Stimulated activated effector memory CD8-positive, alpha-beta T cell treated with anti-CD3 and anti-CD28 coated beads, Interleukin-12 subunit alpha, Interleukin-12 subunit beta, amount 100 ng/mL, for 72 hours (primary cell): ENCODE measurements at regions not wholly inside any gene's neighbourhood (a gene's known extent, or its start where the extent isn't known, plus 50 kb on each side); places are given as distances from the start of the nearest gene placed in this dataset.
"Not testable (repeated sequence)": the region's sequence is repeated elsewhere in the genome, so short reads cannot be mapped to it uniquely, and the experiment has no call there.

ENCODE experiments used
- ATAC-seq: fragments of 150-1000 bp; cut with Tn5 transposase; 2 replicates; pipeline ENCODE4 v1.10.0; 2021
- DNase-seq, 2 donors: peaks; one replicate each; pipeline ENCODE4 v3.0.0; 2021 to 2022; ENCODE audit warnings: low spot score in 2 of 2
- H3K27ac Mint-ChIP-seq: one replicate; pipeline ENCODE4 v1.8.0; 2022; ENCODE audit warnings: mild to moderate bottlenecking, mixed read lengths
- H3K36me3 Mint-ChIP-seq: one replicate; pipeline ENCODE4 v1.8.0; 2022; ENCODE audit warnings: mild to moderate bottlenecking, mixed read lengths
- H3K4me1 Mint-ChIP-seq: one replicate; pipeline ENCODE4 v1.8.0; 2022; ENCODE audit warnings: mixed read lengths
- H3K4me3 Mint-ChIP-seq: one replicate; pipeline ENCODE4 v1.8.0; 2022; ENCODE audit warnings: mild to moderate bottlenecking, mixed read lengths
- H3K9me3 Mint-ChIP-seq: one replicate; pipeline ENCODE4 v1.8.0; 2022; ENCODE audit warnings: mixed read lengths

DNA sequence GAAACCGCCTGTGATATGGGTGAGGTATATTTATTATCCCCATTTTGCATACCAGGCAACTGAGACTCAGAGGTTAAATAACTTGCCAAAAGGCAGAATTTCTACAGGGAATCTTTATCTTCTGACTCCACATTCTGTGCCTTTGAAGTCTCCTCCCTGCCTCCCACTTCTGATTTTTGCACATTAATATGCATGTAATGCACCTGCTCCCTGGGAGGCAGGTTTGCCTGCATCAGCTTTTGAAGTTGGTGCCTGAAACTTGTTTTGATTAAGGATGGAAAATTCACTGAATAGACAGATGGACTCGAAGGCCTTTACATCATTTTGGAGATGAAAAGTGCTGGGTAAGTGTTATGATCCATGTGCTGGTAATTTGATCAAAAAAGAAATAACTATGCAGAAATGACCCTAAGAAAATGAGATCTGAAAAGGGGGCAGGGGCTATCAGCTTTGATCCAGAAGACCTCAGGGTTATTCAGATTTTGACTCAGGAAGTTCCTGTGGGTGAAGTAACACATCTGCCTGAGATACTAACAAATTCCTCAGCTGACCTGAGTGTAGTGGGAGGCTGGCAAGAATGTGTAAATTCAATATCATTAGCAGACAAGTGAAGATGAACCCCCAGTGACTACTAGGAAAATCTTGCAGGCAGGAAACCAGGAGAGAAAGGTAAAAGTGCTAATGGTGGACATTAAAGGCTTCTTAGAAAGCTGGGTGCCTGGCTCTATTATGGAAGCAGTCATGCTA lies 167.5 kb upstream of the BOD1L1 start:
- no peak overlapping the region for H3K27ac Mint-ChIP-seq
- peaks cover 7% of the 10 kb centered on the region for H3K9me3 Mint-ChIP-seq
- H3K36me3 Mint-ChIP-seq: no peaks in the 10 kb centered on the region
- H3K4me1 Mint-ChIP-seq: no peaks in the 10 kb centered on the region
- ATAC-seq (no peak), DNase-seq (no peak)
- H3K4me3 Mint-ChIP-seq: no peak overlapping the region

DNA sequence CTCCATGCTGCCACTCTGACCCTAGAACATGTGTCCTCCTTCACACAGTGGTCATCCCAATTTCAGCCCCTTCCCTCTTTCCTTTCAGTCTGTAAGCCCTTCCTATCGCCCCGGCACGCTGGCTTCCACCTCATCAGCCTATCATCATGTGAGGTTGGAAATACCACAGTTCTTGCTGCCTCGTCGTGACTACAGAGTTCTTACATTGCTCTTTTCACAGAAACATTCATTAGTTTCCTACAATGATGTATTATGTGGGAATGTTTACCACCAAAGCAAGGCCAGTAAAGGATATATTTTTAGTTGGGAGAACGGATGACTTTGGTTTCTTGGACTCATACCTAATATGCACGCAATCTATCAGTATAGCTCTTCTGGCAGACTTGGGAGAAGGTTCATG lies 169.5 kb upstream of the BOD1L1 start:
- Mint-ChIP-seq H3K4me1 (no peaks in the 10 kb centered on the region), H3K9me3 (peaks cover 8% of the 10 kb centered on the region), H3K36me3 (no peaks in the 10 kb centered on the region), H3K27ac (no peak overlapping the region), H3K4me3 (no peak overlapping the region)
- DNase-seq: no peak
- no peak for ATAC-seq

DNA sequence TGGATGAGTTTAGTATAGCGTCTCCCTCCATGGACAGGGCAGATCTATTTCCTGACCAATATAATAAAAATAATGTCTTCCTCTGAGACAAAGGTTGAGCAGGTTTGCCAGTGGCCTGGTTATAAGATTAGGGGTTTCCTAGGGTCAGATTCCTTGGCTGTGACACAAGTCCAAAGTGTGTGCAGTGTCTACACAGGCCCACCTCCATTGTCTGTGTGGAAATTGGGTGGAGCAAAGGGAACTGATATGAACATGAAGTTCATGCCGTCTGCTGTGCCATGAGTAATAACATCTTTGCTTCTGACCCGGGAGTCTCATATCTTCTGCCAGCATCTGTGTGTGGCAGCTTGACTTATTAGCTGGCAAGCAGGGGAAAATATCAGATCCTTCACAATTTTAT lies 187.7 kb upstream of the BOD1L1 start:
- no peaks in the 10 kb centered on the region for H3K4me1 Mint-ChIP-seq
- no peak for DNase-seq
- H3K36me3 Mint-ChIP-seq: no peaks in the 10 kb centered on the region
- H3K9me3 Mint-ChIP-seq: peaks cover 6% of the 10 kb centered on the region
- ATAC-seq: no peak
- no peak overlapping the region for H3K27ac Mint-ChIP-seq
- H3K4me3 Mint-ChIP-seq: no peak overlapping the region

DNA sequence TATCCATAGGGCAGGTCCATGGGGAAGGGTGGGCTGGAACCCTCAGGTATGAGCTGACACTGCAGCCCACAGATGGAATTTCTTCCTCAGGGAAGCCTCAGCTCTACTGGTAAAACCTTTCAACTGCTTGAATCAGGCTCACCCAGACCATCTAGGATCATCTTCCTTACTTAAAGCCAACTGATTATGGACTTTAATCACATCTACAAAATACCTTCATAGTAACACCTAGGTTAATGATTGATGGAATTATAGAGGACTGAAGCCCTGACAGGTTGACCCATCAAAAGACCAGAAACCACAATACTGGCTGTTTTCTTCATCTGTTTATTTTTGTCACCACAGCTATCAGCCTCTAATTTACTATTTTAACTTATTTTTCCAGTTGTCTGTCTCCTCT lies 188.9 kb upstream of the BOD1L1 start:
- Mint-ChIP-seq H3K36me3 (no peaks in the 10 kb centered on the region), H3K4me1 (no peaks in the 10 kb centered on the region), H3K9me3 (peaks cover 6% of the 10 kb centered on the region), H3K27ac (no peak overlapping the region), H3K4me3 (no peak overlapping the region)
- no peak for DNase-seq
- no peak for ATAC-seq

DNA sequence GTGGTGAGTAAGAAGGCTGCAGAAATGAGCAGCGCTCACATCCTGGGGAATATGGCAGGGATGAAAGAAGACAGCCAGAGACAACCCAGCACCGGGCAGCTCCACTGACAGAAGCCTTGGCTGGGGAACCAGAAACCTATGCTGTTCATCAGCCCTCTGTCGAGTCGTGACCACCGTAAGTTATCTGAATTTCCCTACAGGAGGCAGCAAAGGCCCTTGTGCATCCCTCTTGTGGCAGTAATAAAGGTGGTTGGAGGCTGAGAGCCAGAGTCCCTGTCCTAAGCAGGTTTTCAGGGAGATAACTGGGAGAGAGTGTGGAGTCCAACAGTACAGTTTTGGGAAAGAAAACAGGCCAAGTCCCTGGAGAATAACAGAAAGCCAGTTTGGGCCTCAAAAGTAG lies 194.0 kb upstream of the BOD1L1 start:
- H3K36me3 Mint-ChIP-seq: no peaks in the 10 kb centered on the region
- no peak overlapping the region for H3K27ac Mint-ChIP-seq
- ATAC-seq: no peak
- H3K4me1 Mint-ChIP-seq: no peaks in the 10 kb centered on the region
- H3K9me3 Mint-ChIP-seq: peaks cover 20% of the 10 kb centered on the region
- H3K4me3 Mint-ChIP-seq: no peak overlapping the region
- DNase-seq: no peak

DNA sequence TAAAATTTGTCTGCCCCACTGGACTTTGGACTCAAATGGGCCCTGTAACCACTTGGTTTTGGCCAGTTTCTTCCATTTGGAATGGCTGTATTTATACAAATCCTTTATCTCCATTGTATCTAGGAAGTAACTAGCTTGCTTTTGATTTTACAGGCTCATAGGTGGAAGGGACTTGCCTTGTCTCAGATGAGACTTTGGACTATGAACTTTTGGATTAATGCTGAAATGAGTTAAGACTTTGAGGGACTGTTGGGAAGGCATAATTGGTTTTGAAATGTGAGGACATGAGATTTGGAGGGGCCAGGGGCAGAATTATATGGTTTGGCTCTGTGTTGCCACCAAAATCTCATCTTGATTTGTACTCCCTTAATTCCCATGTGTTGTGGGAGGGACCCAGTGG lies 198.3 kb upstream of the BOD1L1 start:
- H3K4me1 Mint-ChIP-seq, DNase-seq, H3K36me3 Mint-ChIP-seq, ATAC-seq, H3K4me3 Mint-ChIP-seq, H3K27ac Mint-ChIP-seq: not testable (repeated sequence)
- H3K9me3 Mint-ChIP-seq: peaks cover 15% of the 10 kb centered on the region

DNA sequence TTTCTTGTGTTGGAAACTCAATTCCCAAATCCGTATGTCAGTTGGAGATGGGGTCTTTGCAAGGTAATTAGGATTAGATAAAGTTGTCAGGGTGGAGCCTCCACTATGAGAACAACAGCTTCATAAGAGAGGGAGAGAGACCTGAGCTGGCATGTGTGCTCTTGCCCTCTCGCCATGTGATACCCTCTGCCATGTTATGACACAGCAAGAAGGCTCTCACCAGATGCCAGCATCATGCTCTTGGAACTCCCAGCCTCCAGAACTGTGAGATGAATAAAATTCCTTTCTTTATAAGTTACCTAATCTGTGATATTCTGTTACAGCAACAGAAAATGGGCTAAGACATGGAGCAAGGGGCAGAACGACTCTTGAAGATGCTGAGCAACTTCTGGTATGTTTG lies 201.9 kb upstream of the BOD1L1 start:
- Mint-ChIP-seq H3K27ac (no peak overlapping the region), H3K9me3 (peaks cover 12% of the 10 kb centered on the region), H3K4me1 (no peaks in the 10 kb centered on the region), H3K4me3 (no peak overlapping the region), H3K36me3 (no peaks in the 10 kb centered on the region)
- DNase-seq (no peak), ATAC-seq (no peak)

DNA sequence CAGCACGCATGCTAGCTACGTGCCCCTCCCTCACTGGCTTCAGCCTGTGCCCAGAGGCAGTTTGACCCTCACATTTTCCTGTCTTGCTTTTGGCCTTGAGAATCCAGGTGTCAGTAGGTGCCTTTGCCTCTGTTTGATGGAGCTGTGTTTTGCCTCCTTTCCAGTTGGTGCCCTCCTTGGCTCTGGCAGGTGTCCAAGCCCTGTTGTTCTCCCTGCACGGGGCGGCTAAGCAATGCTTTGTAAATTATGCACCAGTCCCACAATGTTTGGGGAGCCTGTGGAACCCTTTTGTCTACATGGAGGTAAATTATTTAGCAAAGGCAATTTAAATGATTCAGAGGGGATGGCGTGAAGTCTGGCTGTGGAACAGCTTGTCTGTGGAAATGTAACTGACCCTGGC lies 202.9 kb upstream of the BOD1L1 start:
- no peak overlapping the region for H3K4me3 Mint-ChIP-seq
- no peak for DNase-seq
- H3K36me3 Mint-ChIP-seq: no peaks in the 10 kb centered on the region
- H3K27ac Mint-ChIP-seq: no peak overlapping the region
- H3K9me3 Mint-ChIP-seq: peaks cover 8% of the 10 kb centered on the region
- ATAC-seq: no peak
- no peaks in the 10 kb centered on the region for H3K4me1 Mint-ChIP-seq

DNA sequence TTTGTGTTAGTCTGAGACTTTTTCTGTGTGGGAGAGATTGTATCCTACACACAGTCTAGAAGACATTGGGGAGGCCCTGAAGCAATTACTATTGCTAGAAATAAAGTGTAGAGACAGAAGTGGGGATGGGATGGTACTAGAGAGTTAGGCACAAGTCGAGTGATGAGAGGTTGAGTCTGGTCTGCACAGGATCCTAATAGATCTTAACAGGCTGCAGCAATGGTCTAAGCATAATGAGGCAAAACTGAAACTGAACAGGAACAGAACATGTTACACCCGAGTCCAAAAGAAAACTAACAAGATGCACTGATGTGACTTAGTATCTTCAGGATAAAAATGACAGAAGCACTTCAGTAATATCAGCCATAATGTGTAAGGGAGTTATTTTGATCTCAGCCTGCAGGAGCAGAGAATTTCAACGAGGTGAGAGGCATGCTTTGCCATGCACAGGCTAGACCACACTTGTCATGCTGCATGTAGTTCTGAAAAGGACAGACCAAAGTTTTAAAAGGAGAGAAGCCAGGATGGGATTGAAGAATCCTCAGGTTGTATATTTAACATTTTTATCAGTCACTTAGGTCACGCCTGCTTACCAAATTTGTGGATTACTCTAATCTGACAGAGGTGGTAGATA lies 205.8 kb upstream of the BOD1L1 start:
- DNase-seq: no peak
- Mint-ChIP-seq H3K4me1 (no peaks in the 10 kb centered on the region), H3K9me3 (peaks cover 7% of the 10 kb centered on the region), H3K27ac (no peak overlapping the region), H3K36me3 (no peaks in the 10 kb centered on the region), H3K4me3 (no peak overlapping the region)
- no peak for ATAC-seq

DNA sequence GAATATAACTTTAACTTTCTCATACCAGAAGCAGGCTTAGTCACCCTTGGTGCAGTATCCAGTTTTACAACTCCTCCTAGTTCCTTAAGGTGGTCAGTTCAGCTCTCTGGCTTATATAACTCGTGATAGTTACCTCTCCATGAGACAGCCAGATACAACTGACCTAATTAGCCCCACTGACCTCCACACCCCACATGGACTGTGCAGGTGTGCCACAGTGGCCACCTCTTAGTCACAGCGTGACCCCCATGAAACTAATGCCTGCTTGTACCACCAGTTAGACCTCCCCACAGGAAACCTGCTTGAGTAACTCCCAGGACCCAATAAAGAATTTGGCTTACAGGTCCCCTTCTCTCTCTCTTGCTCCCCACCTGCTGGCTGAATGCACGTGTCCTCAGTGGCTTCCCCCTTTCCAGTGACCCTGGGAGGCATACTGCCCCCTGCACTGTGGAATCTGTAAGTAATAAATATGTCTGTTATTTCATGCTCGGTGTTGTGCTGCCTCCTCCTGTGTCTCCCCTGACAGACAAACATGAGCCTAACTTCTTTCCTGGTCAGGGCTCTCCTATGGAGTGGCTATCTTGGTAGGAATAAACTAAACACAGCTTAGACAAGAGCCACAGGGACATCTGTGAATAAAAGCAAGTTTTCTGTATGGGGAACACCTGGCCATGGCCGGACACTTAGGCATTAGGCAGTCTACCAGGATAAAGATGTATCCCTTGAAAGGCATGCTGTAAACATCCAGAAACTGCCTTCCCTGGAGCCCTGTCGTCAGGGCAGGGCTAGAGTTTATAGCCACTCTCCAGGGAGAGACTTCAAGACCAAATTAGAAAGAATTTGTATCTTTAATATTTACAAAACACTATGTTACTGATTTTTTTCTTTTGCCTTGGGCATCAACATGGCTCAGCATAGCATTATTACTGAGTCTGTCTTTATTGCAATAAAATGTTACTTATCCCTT lies 209.7 kb upstream of the BOD1L1 start:
- H3K4me1 Mint-ChIP-seq: no peaks in the 10 kb centered on the region
- peaks cover 2% of the 10 kb centered on the region for H3K9me3 Mint-ChIP-seq
- DNase-seq (no peak), ATAC-seq (no peak)
- no peak overlapping the region for H3K4me3 Mint-ChIP-seq
- H3K27ac Mint-ChIP-seq: no peak overlapping the region
- no peaks in the 10 kb centered on the region for H3K36me3 Mint-ChIP-seq

DNA sequence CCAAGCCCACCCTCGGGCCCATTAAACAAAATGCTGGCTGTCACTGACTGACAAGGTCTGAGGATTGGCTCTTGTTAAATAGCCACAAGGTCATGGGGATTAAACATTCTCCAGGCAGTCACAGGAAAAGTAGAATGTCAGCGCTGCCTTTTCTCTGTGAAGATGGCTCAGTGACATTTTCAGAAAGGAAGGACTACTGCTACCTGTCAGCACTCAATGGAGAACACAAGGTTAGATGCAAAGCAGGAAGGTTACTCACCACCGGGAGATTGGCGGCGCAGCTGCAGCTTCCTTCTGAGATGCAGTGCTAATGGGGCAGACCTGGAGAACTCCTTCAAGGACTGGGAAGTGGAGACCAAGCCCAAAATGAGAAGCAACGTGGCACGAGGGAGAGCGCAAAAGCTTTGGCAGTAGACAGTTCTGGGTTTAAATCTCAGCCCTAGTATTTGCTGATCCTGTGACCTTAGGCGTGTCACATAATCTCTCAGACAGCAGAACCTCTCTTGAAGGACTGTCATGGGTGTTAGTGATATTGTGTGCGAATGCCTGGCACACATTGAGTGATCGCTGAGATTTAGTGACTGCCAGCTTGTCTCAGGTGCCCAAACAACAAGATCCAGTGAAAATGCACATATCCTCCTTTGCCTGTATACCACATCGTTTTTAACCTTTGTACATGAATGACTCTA lies 213.1 kb upstream of the BOD1L1 start:
- Mint-ChIP-seq H3K27ac (no peak overlapping the region), H3K9me3 (peaks cover 5% of the 10 kb centered on the region), H3K4me3 (no peak overlapping the region), H3K4me1 (no peaks in the 10 kb centered on the region), H3K36me3 (no peaks in the 10 kb centered on the region)
- DNase-seq (no peak), ATAC-seq (no peak)

DNA sequence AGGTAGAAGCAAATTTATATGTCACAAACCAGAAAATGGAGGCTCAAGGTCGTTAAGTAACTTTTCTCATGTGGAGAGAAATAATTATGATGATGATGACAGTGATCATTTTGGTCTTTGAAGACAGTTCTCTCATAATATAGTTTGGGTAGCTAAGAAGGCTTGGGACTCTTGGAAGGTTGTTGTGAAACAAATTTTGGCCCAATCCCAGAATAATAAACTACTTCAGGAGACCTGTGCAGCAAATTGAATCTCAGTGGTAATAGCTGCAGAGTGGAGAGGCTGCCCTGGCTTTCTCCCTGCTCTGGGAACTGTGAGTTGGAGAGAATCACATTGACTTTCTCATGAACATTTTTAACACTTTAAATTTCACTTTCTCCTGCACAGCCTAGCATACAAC lies 217.2 kb upstream of the BOD1L1 start:
- H3K4me1 Mint-ChIP-seq: no peaks in the 10 kb centered on the region
- peaks cover 8% of the 10 kb centered on the region for H3K9me3 Mint-ChIP-seq
- no peak overlapping the region for H3K4me3 Mint-ChIP-seq
- DNase-seq (no peak), ATAC-seq (no peak)
- no peak overlapping the region for H3K27ac Mint-ChIP-seq
- H3K36me3 Mint-ChIP-seq: no peaks in the 10 kb centered on the region

DNA sequence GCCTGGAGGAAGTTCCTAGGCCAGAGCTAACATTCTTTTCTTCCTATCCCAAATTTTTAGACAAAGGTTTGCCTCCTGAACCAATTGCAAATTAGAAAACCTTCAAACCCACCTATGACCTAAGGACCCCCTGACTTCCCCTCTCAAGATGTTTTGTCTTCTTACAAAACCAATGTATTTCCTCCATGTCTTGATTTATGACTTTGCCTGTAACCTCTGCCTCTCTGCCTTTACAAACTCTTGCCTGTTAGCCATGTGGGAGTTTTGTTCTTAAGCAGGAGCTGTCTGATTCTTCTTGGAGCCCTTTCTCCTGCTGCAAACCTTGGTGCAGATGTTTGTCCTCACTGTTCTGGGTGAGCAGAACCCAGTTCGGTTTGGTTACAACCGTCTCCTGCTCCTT lies 222.3 kb upstream of the BOD1L1 start:
- Mint-ChIP-seq H3K4me3 (no peak overlapping the region), H3K36me3 (no peaks in the 10 kb centered on the region), H3K9me3 (peaks cover 7% of the 10 kb centered on the region), H3K4me1 (no peaks in the 10 kb centered on the region), H3K27ac (no peak overlapping the region)
- ATAC-seq: no peak
- DNase-seq: no peak

DNA sequence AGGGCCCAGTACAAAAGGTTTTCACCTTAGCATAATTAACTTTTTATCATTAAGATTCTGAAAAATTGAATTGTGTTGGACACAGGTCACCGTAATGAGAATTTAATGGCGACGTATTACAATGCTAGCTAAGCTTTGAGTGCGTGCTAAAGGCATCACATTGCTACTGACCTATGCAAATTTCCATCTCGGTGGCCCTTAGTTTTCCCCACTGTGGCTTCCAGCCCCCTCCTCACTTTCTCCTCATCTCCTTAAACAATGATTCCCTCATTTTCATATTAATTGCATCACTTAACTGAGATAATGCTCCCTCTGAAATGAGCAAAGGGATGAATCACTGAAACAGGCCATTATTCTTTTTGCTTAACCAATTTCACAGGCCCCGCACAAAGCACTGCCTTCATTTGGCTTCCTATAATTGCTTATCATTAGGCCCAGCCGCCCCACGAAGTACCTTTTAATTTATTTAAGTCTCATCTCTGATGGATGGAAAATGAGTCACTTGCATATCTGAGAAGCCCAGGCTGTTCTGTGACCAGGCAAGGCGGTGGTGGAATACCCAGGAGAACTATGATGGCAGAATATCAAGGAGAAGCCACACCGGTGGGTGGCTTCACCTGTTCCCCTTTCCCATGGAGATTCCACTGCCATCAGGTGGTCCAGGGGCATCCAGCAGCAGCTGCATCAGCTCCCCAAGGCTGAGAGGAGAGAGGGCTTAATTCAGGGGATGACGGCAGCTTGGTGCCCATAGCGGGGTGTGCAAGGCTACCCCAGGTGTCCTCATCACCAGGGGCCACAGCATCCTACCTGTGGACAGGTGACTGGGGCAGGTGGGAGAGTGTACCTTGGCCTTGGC lies 223.8 kb upstream of the BOD1L1 start:
- ATAC-seq (no peak), DNase-seq (no peak)
- H3K36me3 Mint-ChIP-seq: no peaks in the 10 kb centered on the region
- H3K27ac Mint-ChIP-seq: no peak overlapping the region
- no peaks in the 10 kb centered on the region for H3K4me1 Mint-ChIP-seq
- no peak overlapping the region for H3K4me3 Mint-ChIP-seq
- peaks cover 9% of the 10 kb centered on the region for H3K9me3 Mint-ChIP-seq
